ENCODE measurements at regions not wholly inside any gene's neighbourhood (a gene's known extent, or its start where the extent isn't known, plus 50 kb on each side); places are given as distances from the start of the nearest gene placed in this dataset.
A peak's percentile ranks its signal among the peaks of the same experiment; 100 is the strongest.

DNA sequence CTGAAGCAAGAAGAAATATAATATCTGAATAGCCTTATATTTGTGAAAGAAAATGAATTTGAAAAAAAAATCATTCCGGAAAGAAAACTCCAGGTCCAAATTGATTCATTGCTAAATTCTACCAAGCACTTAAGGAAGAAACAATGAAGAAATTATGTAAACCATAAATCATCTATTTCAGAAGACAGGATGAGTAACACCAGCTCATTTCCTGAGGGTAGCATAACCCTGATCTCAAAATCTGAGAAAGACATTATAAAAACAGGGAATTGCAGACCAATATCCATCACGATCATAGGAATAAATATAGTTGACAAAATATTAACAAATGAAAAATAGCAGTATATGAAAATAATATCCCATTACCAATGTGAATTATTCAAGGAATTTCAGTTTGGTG is 70.1 kb upstream of the RAB18 start:
- no peaks in the 10 kb centered on the region for H3K4me1 ChIP-seq
- no peak overlapping the region for H3K27ac ChIP-seq
- intact Hi-C loops (cut with DNase I), result no loop called here
- no peak for ATAC-seq
- no peaks in the 10 kb centered on the region for H3K36me3 ChIP-seq
- H3K9me3 ChIP-seq, result peaks cover 0 to 9% (median 0%) of the 10 kb centered on the region in 11 donors
- TF ChIP-seq, protein P1, sequence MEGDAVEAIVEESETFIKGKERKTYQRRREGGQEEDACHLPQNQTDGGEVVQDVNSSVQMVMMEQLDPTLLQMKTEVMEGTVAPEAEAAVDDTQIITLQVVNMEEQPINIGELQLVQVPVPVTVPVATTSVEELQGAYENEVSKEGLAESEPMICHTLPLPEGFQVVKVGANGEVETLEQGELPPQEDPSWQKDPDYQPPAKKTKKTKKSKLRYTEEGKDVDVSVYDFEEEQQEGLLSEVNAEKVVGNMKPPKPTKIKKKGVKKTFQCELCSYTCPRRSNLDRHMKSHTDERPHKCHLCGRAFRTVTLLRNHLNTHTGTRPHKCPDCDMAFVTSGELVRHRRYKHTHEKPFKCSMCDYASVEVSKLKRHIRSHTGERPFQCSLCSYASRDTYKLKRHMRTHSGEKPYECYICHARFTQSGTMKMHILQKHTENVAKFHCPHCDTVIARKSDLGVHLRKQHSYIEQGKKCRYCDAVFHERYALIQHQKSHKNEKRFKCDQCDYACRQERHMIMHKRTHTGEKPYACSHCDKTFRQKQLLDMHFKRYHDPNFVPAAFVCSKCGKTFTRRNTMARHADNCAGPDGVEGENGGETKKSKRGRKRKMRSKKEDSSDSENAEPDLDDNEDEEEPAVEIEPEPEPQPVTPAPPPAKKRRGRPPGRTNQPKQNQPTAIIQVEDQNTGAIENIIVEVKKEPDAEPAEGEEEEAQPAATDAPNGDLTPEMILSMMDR (IDR thresholded peaks at IDR 0.05), result no peak
- H3K27me3 ChIP-seq, result peaks cover 0 to 4% (median 0%) of the 10 kb centered on the region in 7 donors
- H3K4me3 ChIP-seq, result no peak overlapping the region
- no peak for DNase-seq
- 83 to 89% methylated on average over 2 of the region's 2 CpGs for WGBS, 2 donors

DNA sequence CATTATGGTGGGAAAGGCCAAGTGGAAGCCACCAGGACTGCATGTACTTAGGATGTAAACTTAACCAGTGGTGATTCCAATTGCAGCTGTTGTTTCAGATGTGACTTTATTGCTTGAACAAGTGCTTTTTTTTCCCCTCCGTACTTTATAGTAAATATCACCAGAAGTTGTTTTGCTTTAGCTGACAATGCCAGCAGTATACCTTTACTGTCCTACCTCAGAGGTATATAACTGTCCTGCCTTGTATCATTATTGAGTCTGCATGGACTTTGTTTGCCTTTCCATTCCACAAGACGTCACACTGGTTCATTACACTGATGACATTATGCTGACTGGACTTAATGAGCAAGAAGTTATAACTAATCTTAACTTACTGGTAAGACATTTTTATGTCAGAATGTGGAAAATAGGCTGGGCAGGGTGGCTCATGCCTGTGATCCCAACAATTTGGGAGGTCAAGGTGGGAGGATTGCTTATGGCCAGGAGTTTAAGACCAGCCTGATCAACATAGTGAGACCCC is 77.1 kb upstream of the RAB18 start:
- DNase-seq, result no peak
- 69 to 72% methylated on average over 2 of the region's 2 CpGs for WGBS, 2 donors
- Histone ChIP-seq H3K27ac (no peak overlapping the region), H3K27me3 (peaks cover 0 to 3% (median 0%) of the 10 kb centered on the region in 7 donors), H3K4me1 (no peaks in the 10 kb centered on the region), H3K36me3 (no peaks in the 10 kb centered on the region), H3K9me3 (peaks cover 0 to 6% (median 0%) of the 10 kb centered on the region in 11 donors), H3K4me3 (no peak overlapping the region)
- no peak for ATAC-seq
- TF ChIP-seq, protein P1 (IDR thresholded peaks at IDR 0.05), result no peak
- intact Hi-C loops (cut with DNase I), result no loop called here

DNA sequence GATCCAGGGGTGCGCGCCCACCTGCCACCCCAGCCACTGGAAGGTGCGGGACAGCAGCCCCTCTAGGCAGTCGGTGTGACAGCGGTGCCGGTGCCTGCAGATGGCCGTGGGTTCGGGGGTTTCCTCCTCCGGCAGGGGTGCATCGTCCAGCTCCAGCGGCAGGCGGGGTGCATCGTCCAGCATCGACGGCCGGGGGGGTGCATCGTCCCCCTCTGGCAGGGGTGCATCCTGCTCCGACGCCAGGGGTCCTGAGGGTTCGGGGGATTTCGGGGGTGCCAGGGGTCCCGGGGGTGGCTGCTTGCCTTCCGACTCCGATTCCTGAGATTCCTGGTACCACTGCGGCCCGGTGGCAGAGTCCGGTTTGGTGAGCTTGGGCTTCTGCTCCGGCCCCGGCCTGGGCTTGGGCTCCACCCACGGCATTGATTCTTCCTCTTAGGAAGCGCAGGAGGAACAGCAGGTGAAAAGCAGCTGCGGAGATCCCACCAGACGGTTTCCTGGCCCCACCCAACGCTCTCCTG is 90.2 kb upstream of the RAB18 start:
- Histone ChIP-seq H3K4me3 (no peak overlapping the region), H3K27me3 (peaks cover 0 to 46% (median 24%) of the 10 kb centered on the region in 7 donors), H3K27ac (no peak overlapping the region), H3K4me1 (no peaks in the 10 kb centered on the region), H3K9me3 (peaks cover 0 to 7% (median 0%) of the 10 kb centered on the region in 11 donors), H3K36me3 (no peaks in the 10 kb centered on the region)
- peak in 1 of 8 donors; percentile 15 for ATAC-seq
- TF ChIP-seq, protein P1 (IDR thresholded peaks at IDR 0.05), result no peak
- 44 to 46% methylated on average over 34 of the region's 34 CpGs for WGBS, 2 donors
- DNase-seq, result no peak
- intact Hi-C loops (cut with DNase I), result no loop called here

DNA sequence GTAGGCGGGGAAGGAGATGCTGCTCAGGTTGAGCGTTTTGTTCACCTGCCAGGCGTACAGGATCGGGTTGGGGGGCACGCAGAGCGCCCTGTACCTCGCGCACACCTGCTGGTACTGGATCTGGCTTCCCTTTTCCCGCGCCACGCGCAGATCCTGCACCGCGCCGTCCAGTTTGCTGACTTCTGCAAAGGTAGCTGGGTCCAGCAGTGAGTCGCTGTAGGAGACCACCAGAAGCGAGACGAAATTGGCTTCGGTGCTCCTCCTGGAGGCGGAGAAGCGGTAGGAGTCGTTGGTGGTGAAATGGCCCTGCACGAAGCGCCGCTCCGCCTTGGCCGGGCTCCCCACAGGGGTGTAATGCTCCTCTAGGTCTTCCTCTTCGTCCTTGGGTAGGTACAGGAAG is 90.7 kb upstream of the RAB18 start:
- peak in 1 of 8 donors; percentile 31 for ATAC-seq
- no peak for DNase-seq
- TF ChIP-seq, protein P1 (IDR thresholded peaks at IDR 0.05), result no peak
- 49 to 52% methylated on average over 28 of the region's 28 CpGs for WGBS, 2 donors
- intact Hi-C loops (cut with DNase I), result no loop called here
- Histone ChIP-seq H3K27ac (no peak overlapping the region), H3K36me3 (no peaks in the 10 kb centered on the region), H3K4me1 (no peaks in the 10 kb centered on the region), H3K4me3 (no peak overlapping the region), H3K27me3 (peaks cover 0 to 46% (median 24%) of the 10 kb centered on the region in 7 donors), H3K9me3 (peaks cover 0 to 6% (median 0%) of the 10 kb centered on the region in 11 donors)
